HG03469 (cell line): ENCODE measurements at regions not wholly inside any gene's neighbourhood (a gene's known extent, or its start where the extent isn't known, plus 50 kb on each side); places are given as distances from the start of the nearest gene placed in this dataset.
"Not testable (repeated sequence)": the region's sequence is repeated elsewhere in the genome, so short reads cannot be mapped to it uniquely, and the experiment has no call there.

Experiments
- ATAC-seq: cut with Tn5 transposase; IDR thresholded peaks from one replicate; pipeline ENCODE4 v1.9.1; 2021; ENCODE audit warnings: mild to moderate bottlenecking, moderate library complexity, moderate number of reproducible peaks; ENCODE audit not compliant: unreplicated experiment

DNA sequence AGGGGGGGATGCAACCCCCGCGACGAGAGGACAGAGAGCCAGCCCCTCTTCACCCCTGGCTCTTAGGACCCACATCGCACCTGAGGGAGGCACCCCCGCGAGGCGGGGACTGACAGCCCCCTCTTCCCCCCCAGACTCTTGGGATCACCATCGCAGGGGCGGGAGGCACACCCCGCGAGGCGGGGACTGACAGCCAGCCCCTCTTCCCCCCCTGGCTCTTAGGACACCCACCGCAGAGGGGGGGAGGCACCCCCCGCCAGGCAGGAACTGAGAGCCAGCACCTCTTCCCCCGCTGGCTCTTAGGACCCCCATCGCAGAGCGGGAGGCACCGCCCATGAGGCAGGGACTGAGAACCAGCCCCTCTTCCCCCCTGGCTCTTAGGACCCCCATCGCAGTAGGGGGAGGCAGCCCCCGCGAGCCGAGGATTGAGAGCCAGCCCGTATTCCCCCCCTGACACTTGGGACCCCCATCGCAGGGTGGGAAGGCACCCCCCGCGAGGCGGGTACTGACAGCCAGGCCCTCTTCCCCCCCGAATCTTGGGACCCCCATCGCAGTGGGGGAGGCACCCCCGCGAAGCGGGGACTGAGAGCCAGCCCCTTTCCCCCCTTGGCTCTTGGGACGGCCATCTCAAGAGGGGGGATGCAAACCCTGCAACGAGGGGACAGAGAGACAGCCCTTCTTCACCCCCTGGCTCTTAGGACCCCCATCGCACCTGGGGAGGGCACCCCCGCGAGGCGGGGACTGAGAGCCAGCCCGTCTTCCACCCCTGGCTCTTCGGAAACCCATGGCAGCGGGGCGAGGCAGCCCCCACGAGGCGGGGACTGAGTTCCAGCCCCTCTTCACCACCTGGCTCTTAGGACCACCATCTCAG lies 2425.1 kb upstream of the PCDH20 start:
- no peak for ATAC-seq

DNA sequence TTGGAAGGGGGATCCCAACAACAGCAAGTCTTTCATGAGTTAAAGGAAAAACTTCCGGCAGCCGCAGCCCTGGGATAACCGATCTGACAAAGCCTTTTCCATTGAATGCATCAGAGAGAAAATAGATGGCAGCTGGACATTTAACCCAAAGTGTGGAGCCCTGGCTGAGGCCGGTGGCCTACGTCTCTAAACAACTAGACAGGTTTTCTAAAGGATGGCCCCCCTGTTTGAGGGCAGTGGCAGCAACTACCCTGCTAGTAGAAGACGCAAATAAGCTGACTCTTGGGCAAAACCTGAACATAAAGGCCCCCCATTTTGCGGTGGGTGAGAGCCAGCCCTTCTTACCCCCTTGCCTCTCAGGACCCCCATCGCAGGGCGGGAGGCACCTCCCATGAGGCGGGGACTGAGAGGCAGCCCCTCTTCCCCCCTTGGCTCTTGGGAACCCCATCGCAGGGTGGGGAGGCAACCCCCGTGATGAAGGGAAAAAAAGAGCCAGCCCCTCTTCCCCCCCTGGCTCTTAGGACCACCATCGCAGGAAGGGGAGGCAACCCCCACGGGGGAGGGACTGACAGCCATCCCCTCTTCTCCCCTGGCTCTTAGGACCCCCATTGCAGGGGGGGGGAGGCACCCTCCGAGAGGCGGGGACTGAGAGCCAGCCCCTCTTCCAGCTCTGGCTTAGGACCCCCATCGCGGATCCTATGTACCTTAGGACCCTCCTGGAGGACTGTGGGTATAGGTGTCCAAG lies 2422.9 kb upstream of the PCDH20 start:
- ATAC-seq: no peak

DNA sequence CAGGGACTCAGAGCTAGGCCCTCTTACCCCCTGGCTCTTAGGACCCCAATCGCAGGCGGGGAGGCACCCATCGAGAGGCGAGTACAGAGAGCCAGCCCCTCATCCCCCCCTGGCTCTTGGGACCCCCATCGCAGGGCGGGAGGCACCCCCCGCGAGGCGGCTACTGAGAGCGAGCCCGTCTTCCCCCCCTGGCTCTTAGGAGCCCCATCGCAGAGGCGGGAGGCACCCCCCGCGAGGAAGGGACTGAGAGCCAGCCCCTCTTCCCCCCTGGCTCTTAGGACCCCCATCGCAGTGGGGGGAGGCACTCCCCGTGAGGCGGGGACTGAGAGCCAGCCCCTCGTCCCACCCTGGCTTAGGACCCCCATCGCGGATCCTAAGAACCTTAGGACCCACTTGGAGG lies 2422.1 kb upstream of the PCDH20 start:
- not testable (repeated sequence) for ATAC-seq

DNA sequence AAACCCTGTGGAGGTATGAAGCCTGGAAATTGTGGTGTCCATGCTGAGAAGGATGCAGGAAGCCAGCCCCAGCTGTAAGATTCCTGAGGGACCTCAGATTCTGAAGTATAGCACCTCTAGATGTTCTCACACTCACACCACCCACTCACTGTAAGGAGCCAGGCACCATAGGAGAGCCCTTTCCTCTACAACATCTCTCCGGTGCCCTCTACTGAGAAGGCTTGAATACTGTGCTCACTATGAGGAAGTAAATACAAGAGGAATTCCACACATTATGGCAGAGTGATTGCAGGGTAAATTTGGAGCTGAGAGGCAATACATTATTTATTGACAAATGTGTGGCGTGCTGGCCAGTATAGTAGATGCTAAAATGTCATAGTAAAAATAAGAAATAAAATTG lies 2414.0 kb upstream of the PCDH20 start:
- ATAC-seq: not testable (repeated sequence)

DNA sequence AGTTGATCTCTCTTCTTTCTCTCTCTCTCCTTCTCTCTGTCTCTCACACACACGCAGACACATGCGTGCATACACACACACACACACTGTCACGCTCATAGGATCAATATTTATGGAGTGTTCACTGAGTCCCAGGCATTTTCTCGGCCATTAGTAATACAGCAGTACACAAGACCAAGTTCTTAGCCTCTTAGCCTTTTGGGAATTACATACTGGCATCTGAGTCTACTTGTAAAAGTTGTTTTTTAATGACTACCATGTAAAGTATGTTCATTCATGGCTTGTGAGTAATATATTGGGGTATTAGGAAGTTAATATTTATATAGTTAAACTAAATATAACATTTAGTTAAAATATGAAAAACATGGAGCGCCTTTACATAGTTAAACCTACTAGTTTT lies 2406.1 kb upstream of the PCDH20 start:
- ATAC-seq: not testable (repeated sequence)

DNA sequence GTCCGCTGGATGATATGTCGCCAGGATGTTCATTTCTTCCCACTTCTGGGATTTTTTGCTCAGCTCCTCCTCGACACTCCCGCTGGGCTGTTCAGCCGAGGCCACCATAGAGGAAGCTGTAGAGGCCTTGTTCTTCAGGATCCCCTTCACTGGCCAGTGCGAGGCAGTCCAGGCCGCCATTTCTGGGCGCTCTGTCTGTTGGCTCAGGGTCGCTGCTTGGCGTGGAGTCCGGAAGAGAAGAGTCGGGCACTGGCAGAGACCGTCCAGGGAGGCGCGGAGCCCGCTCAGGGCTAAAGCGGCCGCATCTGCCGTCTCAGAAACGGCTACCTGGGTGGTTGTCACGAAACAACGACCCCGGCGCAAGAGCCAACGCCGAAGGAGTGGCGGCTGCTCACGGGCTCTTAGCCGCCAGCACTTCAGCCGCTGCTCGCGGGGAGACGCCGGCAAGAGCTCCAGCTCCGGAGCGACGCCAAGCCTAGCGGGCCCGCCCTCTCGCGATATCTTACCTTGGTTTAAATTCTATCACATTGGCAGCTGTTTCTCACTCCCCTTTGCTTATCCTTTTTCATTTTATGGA lies 2395.9 kb upstream of the PCDH20 start:
- not testable (repeated sequence) for ATAC-seq

DNA sequence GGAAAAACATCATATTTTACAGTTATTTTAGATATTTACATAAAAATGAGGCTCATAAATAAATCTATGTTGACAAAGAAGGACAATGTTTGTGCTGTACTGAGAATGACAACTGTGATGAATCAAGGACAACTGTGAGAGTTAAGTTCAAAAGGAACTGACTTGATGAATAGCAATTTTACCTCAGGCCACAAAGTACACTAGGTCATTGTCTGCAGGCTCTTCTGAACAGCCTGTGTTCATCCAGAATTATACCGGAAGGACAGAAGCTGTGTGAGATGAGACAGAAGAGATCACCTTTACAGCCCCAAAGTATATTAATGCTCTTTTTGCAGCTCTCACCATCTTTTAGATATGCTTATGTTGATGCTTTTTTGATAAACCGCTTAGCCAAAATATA lies 2375.5 kb upstream of the PCDH20 start:
- not testable (repeated sequence) for ATAC-seq

DNA sequence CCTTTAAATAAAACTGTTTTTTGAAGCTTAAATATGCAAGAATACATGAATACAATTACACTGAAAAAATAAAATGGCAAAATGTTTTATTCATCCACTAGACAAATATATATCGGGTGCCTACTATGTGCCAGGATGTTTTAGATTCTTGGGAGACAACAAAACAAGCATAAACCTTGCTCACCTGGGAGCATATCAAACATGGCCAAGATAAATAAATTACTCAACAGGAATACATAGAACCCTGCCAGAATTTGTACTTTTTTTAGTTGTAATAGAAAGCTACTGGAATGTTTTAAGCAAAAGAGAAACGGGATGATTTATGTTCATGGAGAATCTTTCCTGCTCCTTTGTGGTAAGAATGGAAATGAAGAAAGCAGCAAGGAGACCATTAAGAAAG lies 2358.5 kb upstream of the PCDH20 start:
- ATAC-seq: no peak

DNA sequence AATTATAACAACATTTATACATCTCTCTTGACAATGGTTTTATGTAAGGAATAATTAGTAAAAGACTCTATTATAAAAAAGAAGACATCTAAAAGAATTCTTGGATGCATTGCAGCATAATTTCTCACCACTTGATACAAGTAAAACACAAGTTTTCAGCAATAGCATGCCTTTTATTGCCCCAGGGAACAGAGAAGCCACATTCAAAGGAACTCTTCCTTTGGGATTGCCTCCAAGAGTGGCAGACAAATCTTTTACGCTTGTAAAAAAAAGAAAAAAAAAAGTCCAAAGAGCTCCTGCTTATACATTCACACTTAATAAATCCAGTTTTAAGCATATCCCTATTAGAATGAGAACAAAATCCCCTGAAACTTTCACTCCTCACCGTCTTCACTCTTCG lies 2357.8 kb upstream of the PCDH20 start:
- ATAC-seq: no peak

DNA sequence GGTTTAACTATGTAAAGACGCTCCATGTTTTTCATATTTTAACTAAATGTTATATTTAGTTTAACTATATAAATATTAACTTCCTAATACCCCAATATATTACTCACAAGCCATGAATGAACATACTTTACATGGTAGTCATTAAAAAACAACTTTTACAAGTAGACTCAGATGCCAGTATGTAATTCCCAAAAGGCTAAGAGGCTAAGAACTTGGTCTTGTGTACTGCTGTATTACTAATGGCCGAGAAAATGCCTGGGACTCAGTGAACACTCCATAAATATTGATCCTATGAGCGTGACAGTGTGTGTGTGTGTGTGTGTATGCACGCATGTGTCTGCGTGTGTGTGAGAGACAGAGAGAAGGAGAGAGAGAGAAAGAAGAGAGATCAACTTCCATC lies 2342.0 kb upstream of the PCDH20 start:
- not testable (repeated sequence) for ATAC-seq

DNA sequence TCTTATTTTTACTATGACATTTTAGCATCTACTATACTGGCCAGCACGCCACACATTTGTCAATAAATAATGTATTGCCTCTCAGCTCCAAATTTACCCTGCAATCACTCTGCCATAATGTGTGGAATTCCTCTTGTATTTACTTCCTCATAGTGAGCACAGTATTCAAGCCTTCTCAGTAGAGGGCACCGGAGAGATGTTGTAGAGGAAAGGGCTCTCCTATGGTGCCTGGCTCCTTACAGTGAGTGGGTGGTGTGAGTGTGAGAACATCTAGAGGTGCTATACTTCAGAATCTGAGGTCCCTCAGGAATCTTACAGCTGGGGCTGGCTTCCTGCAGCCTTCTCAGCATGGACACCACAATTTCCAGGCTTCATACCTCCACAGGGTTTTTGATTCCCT lies 2334.2 kb upstream of the PCDH20 start:
- not testable (repeated sequence) for ATAC-seq

DNA sequence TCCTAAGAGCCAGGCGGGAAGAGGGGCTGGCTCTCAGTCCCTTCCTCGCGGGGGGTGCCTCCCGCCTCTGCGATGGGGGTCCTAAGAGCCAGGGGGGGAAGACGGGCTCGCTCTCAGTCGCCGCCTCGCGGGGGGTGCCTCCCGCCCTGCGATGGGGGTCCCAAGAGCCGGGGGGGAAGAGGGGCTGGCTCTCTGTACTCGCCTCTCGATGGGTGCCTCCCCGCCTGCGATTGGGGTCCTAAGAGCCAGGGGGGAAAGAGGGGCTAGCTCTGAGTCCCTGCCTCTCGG lies 2326.1 kb upstream of the PCDH20 start:
- ATAC-seq: not testable (repeated sequence)

DNA sequence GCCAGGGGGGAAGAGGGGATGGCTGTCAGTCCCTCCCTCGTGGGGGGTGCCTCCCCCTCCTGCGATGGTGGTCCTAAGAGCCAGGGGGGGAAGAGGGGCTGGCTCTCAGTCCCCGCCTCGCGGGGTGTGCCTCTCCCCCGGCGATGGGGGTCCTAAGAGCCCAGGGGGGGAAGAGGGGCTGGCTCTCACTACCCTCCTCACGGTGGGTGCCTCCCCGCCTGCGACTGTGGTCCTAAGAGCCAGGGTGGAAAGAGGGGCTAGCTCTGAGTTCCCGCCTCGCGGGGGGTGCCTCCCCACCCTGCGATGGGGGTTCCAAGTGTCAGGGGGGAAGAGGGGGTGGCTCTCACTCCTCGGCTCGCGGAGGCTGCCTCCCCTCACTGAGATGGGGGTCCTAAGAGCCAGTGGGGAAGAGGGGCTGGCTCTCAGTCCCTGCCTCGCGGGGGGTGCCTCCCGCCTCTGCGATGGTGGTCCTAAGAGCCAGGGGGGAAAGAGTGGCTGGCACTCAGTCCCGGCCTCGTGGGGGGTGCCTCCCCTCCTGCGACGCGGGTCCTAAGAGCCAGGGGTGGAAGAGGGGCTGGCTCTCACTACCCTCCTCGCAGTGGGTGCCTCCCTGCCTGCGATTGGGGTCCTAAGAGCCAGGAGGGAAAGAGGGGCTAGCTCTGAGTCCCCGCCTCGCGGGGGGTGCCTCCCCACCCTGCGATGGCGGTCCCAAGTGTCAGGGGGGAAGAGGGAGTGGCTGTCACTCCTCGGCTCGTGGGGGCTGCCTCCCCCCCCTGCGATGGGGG lies 2325.6 kb upstream of the PCDH20 start:
- no peak for ATAC-seq

DNA sequence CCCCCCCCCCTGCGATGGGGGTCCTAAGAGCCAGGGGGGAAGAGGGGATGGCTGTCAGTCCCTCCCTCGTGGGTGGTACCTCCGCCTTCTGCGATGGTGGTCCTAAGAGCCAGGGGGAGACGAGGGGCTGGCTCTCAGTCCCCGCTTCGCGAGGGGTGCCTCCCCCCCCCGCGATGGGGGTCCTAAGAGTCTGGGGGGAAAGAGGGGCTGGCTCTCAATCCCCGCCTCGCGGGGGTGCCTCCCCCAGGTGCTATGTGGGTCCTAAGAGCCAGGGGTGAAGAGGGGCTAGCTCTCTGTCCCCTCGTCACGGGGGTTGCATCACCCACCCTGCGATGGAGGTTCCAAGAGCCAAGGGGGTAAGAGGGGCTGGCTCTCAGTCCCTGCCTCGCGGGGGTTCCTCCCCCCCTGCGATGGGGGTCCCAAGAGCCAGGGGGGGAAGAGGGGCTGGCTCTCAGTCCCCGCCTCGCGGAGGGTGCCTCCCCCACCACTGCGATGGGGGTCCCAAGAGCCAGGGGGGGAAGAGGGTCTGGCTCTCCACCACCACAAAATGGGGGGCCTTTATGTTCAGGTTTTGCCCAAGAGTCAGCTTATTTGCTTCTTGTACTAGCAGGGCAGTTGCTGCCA lies 2323.6 kb upstream of the PCDH20 start:
- not testable (repeated sequence) for ATAC-seq

DNA sequence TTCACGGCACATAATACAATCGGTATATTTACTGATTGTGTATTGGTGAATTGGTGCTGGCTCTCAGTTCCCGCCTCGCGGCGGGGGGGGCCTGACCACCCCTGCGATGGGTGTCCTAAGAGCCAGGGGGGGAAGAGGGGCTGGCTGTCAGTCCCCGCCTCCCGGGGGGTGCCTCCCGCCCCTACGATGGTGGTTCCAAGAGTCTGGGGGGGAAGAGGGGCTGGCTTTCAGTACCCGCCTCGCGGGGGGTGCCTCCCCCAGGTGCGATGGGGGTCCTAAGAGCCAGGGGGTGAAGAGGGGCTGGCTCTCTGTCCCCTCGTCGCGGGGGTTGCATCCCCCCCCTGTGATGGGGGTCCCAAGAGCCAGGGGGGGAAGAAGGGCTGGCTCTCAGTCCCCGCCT lies 2321.8 kb upstream of the PCDH20 start:
- no peak for ATAC-seq

DNA sequence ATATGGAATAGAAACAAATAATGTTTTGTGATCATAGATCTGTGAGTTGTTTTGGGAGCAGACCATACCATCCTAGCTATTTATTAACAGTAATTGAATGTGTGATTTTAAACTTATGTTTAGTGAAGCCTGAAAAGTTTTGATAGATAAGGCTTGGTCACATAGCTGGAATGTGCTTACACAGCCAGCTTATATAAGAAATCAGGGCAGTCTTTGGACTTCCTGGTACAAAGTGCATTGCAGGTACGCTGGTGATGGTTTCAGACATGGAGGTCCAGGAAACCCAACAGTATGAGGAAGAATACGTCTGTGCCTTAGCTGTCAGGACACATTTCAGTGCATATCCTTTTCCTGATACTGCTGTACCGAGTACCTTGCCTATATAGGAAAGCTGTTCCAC lies 2316.2 kb upstream of the PCDH20 start:
- no peak for ATAC-seq

DNA sequence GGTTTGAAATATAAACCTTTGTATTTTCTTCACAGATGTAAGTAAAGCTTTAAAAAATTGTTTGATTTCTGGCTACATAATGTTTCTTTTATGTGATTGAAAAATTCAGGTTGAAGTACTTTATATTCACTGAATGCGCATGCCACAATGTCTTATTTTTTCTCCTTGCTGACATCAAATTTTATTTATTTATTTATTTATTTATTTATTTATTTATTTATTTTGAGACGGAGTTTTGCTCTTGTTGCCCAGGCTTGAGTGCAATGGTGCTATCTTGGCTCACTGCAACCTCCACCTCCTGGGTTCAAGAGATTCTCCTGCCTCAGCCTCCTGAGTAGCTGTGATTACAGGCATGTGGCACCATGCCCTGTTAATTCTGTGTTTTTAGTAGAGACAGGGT lies 2296.5 kb upstream of the PCDH20 start:
- not testable (repeated sequence) for ATAC-seq

DNA sequence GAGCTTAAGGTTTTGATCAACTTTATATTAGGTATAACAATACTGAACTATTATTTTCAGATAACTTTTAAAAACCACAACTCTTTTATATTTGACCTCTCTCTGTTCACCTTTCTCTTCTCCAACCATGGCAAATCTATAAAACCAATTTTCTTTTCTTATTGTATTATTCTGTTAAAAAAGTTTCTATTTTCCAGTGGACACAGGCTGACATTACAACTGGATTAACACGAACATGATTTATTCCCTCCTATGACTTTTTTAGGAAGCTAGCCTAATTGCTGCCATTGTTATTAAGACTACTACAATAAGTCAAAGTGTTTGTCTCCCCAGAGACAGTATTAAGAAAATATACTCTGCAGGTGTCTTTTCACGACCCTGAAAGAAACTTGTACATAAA lies 2291.1 kb upstream of the PCDH20 start:
- ATAC-seq: no peak

DNA sequence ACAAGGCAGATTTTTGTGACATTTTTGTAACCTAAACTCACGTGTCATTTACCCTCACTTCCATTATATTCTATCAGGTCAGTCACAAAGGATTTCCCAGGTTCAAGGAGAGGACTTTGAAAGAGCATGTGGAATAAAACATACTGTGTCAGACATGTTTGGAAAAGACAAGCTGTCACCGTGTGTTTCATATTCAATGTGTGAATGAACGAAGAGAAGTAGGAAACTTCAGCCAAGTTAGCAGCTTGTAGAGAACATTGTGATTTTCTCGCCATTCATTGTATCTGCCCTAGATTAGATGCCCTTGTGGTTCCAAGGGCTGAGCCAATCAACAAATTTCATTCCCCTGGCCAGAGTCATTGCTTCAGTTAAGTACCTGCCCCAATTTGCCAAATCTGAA lies 2288.9 kb upstream of the PCDH20 start:
- no peak for ATAC-seq

DNA sequence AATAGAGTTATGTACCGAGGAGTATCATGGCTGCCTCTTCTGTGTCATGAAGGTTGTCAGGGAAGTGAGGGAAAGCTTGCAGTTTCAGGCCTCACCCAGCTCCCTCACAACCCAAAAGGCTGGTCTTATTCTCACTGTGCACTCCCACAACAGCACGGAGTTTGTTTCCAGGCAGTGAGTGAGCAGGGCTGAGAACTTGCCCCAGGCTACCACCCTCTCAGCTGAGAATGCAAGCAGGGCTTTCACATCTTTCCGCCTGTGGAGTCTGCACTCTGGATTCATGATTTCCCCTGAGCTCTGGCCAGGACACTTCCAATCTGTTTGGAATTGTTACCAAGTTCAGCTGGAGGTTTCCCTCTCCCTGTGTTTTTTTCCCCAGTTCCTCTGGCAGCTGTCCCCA lies 2284.7 kb upstream of the PCDH20 start:
- no peak for ATAC-seq

DNA sequence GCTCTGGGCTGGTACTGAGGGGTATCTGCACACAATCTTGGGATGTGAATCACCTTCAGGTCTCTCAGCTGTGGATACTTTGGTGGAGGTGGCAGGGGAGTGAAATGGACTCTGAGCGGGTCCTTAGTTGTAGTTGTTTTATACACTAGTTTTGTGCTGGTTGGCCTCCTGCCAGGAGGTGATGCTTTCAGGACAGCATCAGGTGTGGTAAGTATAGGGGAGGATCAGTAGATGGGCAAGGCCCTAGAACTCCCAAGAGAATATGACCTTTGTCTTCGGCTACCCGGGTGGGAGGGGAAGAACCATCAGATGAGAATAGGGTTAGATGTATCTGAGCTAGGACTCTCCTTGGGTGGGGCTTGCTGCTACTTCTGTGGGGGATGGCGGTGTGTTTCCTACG lies 2284.3 kb upstream of the PCDH20 start:
- ATAC-seq: no peak
